T-helper 2 cell treated with Interferon-gamma antibody and Interleukin-4, amounts not matched to agents 5 μg/mL and 100 μg/mL, for 36 hours (primary cell): ENCODE measurements at regions not wholly inside any gene's neighbourhood (a gene's known extent, or its start where the extent isn't known, plus 50 kb on each side); places are given as distances from the start of the nearest gene placed in this dataset.

ENCODE experiments used
- DNase-seq: peaks from one replicate; pipeline ENCODE4 v3.0.0; 2021; ENCODE audit warnings: low spot score
- H3K27ac Mint-ChIP-seq: one replicate; pipeline ENCODE4 v1.8.0; 2021; ENCODE audit warnings: mild to moderate bottlenecking, mixed read lengths
- H3K27me3 Mint-ChIP-seq: one replicate; pipeline ENCODE4 v1.8.0; 2021; ENCODE audit warnings: low read depth, mixed read lengths
- H3K36me3 Mint-ChIP-seq: one replicate; pipeline ENCODE4 v1.8.0; 2021; ENCODE audit warnings: low read depth, mixed read lengths
- H3K4me1 Mint-ChIP-seq: one replicate; pipeline ENCODE4 v1.8.0; 2021; ENCODE audit warnings: low read depth, mixed read lengths
- H3K4me3 Mint-ChIP-seq: one replicate; pipeline ENCODE4 v1.8.0; 2022; ENCODE audit warnings: mild to moderate bottlenecking, moderate library complexity, mixed read lengths
- H3K9me3 Mint-ChIP-seq: one replicate; pipeline ENCODE4 v1.8.0; 2021; ENCODE audit warnings: mixed read lengths

DNA sequence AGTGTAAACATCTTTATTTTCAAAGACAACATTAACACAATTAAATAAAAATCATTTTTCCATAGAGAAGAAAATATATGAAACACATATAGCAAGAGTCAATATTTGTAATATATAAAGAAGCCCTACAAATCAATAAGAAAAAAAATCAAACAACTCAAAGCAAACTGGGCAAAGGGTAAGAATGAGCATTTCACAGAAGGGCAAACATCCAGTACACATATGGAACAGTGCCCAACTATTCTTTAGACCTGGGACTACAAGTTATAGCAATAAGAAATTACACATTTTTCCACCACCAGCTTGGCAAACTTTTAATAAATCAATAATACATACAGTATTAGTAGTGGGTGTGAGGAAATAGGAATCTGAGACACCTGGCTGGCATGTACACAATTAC lies 324.1 kb downstream of the CYP26B1 start:
- no peak overlapping the region for H3K27ac Mint-ChIP-seq
- H3K4me3 Mint-ChIP-seq: no peak overlapping the region
- peaks cover 2% of the 10 kb centered on the region for H3K27me3 Mint-ChIP-seq
- no peaks in the 10 kb centered on the region for H3K36me3 Mint-ChIP-seq
- H3K4me1 Mint-ChIP-seq: no peaks in the 10 kb centered on the region
- DNase-seq: no peak
- no peaks in the 10 kb centered on the region for H3K9me3 Mint-ChIP-seq

DNA sequence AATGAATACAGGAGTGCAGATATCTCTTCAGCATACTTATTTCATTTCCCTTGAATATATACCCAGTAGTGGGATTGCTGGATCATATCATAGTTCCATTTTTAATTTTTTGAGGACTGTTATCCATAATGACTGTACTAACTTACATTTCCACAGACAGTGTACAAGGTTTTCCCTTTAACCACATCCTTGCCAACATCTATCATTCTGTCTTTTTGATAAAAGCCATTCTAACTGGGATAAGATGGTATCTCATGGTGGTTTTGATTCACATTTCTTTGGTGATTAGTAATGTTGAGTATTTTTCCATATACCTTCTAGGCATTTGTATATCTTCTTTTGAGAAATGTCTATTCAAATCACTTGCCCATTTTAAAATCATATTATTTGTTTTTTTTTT lies 325.2 kb downstream of the CYP26B1 start:
- H3K27ac Mint-ChIP-seq: no peak overlapping the region
- no peaks in the 10 kb centered on the region for H3K36me3 Mint-ChIP-seq
- H3K27me3 Mint-ChIP-seq: peaks cover 2% of the 10 kb centered on the region
- DNase-seq: no peak
- H3K4me1 Mint-ChIP-seq: no peaks in the 10 kb centered on the region
- H3K9me3 Mint-ChIP-seq: no peaks in the 10 kb centered on the region
- no peak overlapping the region for H3K4me3 Mint-ChIP-seq

DNA sequence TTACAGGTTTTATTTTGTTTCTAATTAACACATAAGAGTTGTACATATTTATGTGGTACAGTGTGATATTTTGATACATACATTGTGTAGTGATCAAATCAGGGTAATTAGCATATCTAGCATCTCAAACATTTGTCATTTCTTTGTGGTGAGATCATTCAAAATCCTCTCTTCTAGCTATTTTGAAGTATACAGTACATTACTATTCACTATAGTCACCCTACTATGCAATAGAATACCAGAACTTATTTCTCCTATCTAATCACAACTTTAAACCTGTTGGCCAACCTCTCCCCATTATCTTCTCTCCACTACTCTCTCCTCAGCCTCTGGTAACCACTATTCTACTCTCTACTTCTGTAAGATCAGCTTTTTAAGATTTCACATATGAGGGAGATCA lies 325.8 kb downstream of the CYP26B1 start:
- Mint-ChIP-seq H3K4me1 (no peaks in the 10 kb centered on the region), H3K27me3 (peaks cover 2% of the 10 kb centered on the region), H3K27ac (no peak overlapping the region), H3K4me3 (no peak overlapping the region), H3K9me3 (no peaks in the 10 kb centered on the region), H3K36me3 (no peaks in the 10 kb centered on the region)
- no peak for DNase-seq

DNA sequence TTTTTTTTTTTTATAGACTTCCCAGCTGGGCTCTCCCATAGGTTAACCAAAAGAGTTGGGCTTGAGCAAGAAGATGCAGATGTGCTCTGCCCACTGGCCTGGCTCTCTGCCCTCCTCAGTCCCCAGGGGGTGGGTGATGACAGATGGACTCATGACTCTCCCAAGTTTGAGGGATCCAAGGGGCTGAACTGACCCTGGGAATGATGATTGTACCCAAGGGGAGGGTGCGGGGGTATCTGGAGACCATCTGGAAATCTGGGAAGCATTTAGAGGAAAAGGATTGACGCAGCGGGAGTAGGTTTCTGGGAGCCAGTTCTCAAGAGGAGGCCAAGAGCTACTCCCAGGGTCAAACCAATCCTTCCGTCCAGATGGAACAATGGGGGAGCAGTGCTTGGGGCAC lies 330.8 kb downstream of the CYP26B1 start:
- H3K4me3 Mint-ChIP-seq: no peak overlapping the region
- no peaks in the 10 kb centered on the region for H3K36me3 Mint-ChIP-seq
- H3K4me1 Mint-ChIP-seq: no peaks in the 10 kb centered on the region
- H3K9me3 Mint-ChIP-seq: no peaks in the 10 kb centered on the region
- H3K27me3 Mint-ChIP-seq: no peaks in the 10 kb centered on the region
- H3K27ac Mint-ChIP-seq: no peak overlapping the region
- DNase-seq: no peak

DNA sequence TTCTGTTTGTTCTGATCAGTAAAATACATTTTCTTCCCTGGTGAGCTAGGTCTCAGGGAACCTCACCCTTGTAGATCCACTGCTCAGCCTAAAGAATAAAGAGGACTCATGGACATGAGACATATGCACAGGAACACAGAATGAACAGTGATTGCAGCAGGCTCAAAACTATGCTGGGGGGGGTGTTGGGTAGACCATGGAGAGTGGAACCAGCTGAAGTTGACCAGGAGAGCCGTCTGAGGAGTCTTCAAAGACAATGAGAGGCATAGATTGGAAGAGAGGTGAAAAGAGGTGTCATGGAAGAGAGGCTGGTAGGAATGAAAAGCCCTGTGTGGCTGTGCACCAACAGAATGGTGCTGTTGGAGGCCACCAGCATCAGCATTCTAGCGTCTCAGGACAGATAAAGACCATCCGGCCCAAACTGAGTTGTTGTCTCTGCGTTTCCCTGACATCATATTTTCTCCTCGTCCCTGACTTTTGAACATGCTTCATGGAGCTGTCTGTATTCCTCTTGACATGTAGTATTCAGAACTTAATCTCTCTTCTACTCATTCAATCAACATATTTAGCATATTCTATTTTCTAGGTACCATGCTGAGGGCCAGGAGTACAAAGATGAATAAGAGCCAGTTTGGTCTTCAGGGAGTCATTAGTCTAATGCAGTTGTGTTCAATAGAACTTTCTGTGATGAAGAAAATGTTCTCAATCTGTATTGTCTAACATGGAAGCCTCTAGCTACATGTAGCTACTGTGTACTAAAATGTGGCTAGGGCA lies 331.8 kb downstream of the CYP26B1 start:
- no peaks in the 10 kb centered on the region for H3K36me3 Mint-ChIP-seq
- H3K4me1 Mint-ChIP-seq: no peaks in the 10 kb centered on the region
- H3K27ac Mint-ChIP-seq: no peak overlapping the region
- H3K9me3 Mint-ChIP-seq: no peaks in the 10 kb centered on the region
- no peak overlapping the region for H3K4me3 Mint-ChIP-seq
- H3K27me3 Mint-ChIP-seq: no peaks in the 10 kb centered on the region
- no peak for DNase-seq

DNA sequence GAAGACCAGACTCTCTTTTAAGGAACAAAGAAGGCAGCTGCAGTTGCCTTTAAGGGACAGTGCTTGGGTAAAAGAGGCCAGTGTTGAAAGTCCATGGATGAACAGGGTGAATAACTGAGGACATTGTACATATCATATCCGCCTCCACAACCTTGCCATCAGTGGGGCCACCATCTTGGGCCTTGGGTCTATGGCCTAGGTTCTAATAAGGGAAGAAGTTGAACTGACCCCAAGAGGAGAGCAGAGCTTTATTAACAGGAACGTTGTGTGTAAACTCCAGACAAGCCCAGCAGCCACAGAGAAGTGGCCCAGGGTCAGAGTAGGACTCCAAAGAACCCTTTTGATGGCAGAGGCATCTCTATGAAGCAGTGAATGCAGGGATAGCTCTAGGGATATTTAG lies 332.8 kb downstream of the CYP26B1 start:
- no peaks in the 10 kb centered on the region for H3K4me1 Mint-ChIP-seq
- H3K27ac Mint-ChIP-seq: no peak overlapping the region
- H3K27me3 Mint-ChIP-seq: no peaks in the 10 kb centered on the region
- H3K36me3 Mint-ChIP-seq: no peaks in the 10 kb centered on the region
- H3K4me3 Mint-ChIP-seq: no peak overlapping the region
- H3K9me3 Mint-ChIP-seq: no peaks in the 10 kb centered on the region
- DNase-seq: no peak

DNA sequence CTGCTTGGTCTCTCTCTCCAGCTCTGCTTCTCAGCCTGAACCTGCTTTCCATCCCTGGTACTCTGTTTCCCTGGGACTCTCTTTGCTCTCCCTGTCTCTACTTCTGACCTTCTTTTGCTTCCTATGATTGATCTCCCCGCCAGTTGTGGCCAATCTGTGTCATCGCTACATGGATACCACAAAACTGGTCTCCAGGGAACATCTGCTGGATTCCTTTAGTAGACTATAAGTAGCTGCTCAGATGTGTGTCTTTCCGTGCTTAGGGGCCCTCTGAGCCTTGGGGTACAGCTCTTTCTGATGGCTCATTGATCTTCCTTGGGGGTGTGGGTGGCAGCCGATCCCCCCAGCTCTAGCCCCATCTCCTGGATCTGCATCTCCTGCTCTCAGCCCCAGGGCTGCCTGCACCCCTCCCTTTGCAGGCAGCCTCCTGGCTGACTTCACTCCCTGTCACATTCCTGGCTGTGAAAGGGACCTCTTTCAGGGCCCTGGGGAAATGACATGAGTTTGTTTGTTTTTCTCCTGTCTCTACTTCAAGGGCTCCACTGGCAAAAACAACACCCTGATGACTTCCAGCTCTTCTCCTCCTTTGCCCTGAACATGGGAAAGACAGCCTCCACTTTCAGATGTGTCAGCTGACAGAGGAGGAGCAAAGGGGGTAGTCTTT lies 333.7 kb downstream of the CYP26B1 start:
- DNase-seq: no peak
- H3K4me1 Mint-ChIP-seq: no peaks in the 10 kb centered on the region
- no peaks in the 10 kb centered on the region for H3K27me3 Mint-ChIP-seq
- H3K36me3 Mint-ChIP-seq: no peaks in the 10 kb centered on the region
- no peak overlapping the region for H3K4me3 Mint-ChIP-seq
- H3K27ac Mint-ChIP-seq: no peak overlapping the region
- H3K9me3 Mint-ChIP-seq: no peaks in the 10 kb centered on the region

DNA sequence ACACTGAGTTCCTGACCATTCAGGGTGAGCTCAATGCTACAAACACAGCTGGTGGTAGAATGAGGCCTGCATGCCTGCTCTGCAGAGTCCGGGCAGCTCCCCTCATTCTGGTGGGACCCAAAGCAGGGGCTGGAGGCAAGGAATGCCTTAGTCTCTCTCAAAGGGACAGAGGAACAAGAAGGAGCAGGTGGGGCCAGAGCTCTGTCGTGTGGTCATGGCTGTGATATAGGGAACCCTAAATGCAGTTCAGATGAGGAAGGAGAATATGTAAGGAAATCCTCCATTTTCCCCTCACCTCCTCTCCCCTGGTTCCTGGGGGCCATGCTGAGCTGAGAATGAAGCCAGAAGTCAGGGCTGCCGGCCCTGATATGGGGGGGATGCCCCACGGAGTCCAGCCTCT lies 334.3 kb downstream of the CYP26B1 start:
- Mint-ChIP-seq H3K27me3 (no peaks in the 10 kb centered on the region), H3K4me1 (no peaks in the 10 kb centered on the region), H3K36me3 (no peaks in the 10 kb centered on the region), H3K27ac (no peak overlapping the region), H3K9me3 (no peaks in the 10 kb centered on the region), H3K4me3 (no peak overlapping the region)
- DNase-seq: no peak

DNA sequence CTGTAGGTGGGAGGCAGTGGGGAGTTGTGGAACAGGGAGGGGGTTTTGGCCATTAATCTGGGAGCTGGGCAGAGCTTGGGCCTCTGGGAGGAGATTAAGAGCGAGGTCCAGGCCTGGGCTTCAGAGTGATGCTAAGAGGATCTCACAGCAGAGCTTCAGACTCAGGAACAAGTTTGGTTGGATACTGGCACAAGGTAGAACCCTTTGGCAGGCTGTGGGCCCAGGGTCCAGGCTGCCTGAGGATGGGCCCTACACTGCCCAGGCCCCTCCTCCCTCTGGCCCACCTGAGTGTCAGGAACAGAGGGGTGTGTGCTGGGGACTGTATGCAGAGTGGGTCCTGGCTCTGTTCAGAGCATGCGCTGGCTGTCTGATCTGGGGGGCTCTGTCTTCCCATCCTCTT lies 334.9 kb downstream of the CYP26B1 start:
- no peak for DNase-seq
- H3K9me3 Mint-ChIP-seq: no peaks in the 10 kb centered on the region
- no peak overlapping the region for H3K27ac Mint-ChIP-seq
- no peak overlapping the region for H3K4me3 Mint-ChIP-seq
- H3K4me1 Mint-ChIP-seq: no peaks in the 10 kb centered on the region
- no peaks in the 10 kb centered on the region for H3K27me3 Mint-ChIP-seq
- H3K36me3 Mint-ChIP-seq: no peaks in the 10 kb centered on the region

DNA sequence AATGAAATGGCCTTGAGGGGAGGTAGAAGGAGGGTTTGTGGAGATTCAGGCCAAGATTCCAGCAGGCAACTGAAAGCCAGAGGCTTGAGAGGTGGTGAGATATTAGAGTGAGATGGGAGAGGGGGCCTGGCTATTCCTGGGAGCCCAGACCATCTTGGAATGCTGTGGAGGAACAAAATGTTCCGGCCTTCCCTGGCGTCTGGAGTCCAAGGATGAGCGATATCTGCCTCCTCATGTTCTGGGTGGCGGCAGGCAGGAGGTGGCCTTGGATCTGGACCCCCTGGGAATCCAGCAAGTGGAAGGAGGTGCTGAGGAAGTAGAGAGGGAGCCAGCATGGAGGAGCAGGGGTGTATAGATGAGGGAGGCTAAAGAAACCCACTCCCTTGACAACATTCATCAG lies 335.9 kb downstream of the CYP26B1 start:
- no peak for DNase-seq
- Mint-ChIP-seq H3K4me3 (no peak overlapping the region), H3K36me3 (no peaks in the 10 kb centered on the region), H3K9me3 (no peaks in the 10 kb centered on the region), H3K27ac (no peak overlapping the region), H3K4me1 (no peaks in the 10 kb centered on the region), H3K27me3 (no peaks in the 10 kb centered on the region)

DNA sequence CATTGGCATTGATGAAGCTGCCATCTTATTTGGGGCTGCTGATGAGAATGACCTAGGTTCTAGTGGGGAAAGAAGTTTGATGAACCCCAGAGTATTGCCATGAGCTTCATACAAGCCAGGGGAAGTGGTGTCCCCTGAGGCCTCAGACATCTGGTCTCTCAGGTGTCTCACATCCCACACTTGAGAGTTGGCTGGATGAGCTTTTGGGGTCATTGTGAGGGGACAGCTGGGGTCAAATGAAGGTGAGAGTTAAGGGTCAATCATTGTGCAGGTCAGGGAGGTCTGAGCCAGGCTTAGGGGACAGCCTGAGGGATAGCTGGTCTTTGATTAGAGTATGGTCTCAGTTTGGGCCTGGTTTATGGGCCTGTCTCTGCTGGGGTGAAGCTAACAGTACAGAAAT lies 336.5 kb downstream of the CYP26B1 start:
- no peak overlapping the region for H3K27ac Mint-ChIP-seq
- no peaks in the 10 kb centered on the region for H3K36me3 Mint-ChIP-seq
- no peak overlapping the region for H3K4me3 Mint-ChIP-seq
- no peaks in the 10 kb centered on the region for H3K4me1 Mint-ChIP-seq
- H3K27me3 Mint-ChIP-seq: no peaks in the 10 kb centered on the region
- H3K9me3 Mint-ChIP-seq: no peaks in the 10 kb centered on the region
- DNase-seq: no peak

DNA sequence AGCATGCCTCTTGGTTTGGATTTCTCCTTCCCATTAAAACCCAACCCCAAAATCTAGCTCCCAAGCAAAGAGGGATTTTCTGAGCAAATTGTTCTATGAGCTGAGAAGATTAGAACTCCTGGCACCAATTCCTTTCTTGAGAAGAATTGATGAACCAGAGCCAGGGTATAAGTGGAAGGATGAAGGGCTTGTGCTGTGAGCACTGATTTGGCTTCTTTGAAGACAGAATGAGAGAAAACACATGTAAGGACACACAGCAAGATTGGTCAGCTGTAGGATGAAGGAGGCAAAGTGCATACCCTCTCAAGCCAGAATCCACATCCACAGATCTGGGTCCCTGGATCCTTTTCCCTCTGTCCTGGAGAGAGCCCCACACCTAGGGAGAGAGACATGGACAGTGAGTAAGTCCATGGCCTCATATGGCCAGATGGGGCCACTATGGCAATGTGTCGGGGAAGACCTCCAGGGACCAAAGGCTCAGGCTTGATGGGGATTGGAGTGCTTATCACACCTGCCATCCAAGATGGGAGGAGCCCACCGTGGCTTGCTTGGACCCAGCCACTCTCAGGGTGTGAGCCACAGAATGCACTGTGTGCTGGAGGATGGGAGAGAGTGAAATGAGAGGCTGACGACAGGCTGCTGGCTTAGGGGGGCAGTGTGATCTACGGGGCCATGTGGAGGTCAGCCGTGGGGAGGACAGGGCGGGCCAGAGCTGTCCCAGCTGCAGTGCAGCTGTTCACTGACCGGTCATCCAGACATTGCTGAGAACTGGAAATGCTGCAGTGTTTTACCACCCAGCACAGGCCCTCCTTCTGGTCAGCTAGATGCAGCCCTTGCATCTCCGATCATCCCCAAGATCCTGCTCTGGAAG lies 339.8 kb downstream of the CYP26B1 start:
- H3K27ac Mint-ChIP-seq: no peak overlapping the region
- no peaks in the 10 kb centered on the region for H3K9me3 Mint-ChIP-seq
- no peaks in the 10 kb centered on the region for H3K36me3 Mint-ChIP-seq
- H3K4me1 Mint-ChIP-seq: no peaks in the 10 kb centered on the region
- H3K27me3 Mint-ChIP-seq: no peaks in the 10 kb centered on the region
- DNase-seq: no peak
- no peak overlapping the region for H3K4me3 Mint-ChIP-seq

DNA sequence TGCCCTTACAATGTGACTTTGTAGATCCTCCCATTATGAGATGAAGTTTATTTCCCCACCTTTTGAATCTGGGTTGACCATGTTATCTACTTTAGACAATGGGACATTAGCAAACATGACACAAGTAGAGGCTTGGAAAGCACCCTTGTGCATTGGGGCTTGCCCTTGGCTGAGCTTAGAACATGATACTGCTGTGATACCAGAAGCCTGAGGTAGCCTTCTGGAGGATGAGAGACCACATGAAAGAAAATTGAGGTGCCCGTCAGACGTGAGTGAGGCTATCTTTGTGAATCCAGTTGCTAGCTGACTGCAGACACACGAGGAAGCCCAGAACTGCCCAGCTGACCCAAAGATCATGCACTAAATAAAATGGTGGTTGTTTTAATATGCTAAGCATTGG lies 341.2 kb downstream of the CYP26B1 start:
- Mint-ChIP-seq H3K4me1 (no peaks in the 10 kb centered on the region), H3K27ac (no peak overlapping the region), H3K27me3 (no peaks in the 10 kb centered on the region), H3K9me3 (no peaks in the 10 kb centered on the region), H3K4me3 (no peak overlapping the region), H3K36me3 (no peaks in the 10 kb centered on the region)
- no peak for DNase-seq

DNA sequence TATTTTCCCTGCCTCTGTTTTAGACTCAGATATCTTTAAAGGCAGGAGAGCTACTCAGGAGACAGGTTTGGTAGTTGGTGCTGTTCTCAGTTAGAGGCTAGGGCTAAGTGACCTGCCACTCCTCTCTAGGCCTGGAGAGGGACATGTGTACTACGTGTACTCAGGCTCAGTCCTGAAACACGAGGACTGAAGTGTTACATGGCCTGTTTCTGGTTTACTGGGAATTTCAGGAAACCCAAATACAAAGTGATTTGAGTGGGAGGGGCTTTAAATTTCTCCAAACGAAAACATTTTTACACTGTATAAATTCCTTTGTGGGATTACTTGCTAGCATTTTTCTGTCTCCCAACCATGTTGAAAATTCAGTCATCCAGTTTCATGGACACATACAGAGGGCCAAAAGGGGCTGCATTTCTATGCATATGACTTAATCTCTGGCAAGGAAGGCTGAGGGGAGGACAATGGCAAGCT lies 343.3 kb downstream of the CYP26B1 start:
- no peaks in the 10 kb centered on the region for H3K4me1 Mint-ChIP-seq
- no peaks in the 10 kb centered on the region for H3K27me3 Mint-ChIP-seq
- no peaks in the 10 kb centered on the region for H3K36me3 Mint-ChIP-seq
- no peaks in the 10 kb centered on the region for H3K9me3 Mint-ChIP-seq
- no peak for DNase-seq
- no peak overlapping the region for H3K27ac Mint-ChIP-seq
- no peak overlapping the region for H3K4me3 Mint-ChIP-seq
